HG03108 (cell line): ENCODE measurements at regions not wholly inside any gene's neighbourhood (a gene's known extent, or its start where the extent isn't known, plus 50 kb on each side); places are given as distances from the start of the nearest gene placed in this dataset.

Source experiments
- ATAC-seq: cut with Tn5 transposase; IDR thresholded peaks from one replicate; pipeline ENCODE4 v1.9.1; 2021; ENCODE audit warnings: moderate library complexity; ENCODE audit not compliant: unreplicated experiment

DNA sequence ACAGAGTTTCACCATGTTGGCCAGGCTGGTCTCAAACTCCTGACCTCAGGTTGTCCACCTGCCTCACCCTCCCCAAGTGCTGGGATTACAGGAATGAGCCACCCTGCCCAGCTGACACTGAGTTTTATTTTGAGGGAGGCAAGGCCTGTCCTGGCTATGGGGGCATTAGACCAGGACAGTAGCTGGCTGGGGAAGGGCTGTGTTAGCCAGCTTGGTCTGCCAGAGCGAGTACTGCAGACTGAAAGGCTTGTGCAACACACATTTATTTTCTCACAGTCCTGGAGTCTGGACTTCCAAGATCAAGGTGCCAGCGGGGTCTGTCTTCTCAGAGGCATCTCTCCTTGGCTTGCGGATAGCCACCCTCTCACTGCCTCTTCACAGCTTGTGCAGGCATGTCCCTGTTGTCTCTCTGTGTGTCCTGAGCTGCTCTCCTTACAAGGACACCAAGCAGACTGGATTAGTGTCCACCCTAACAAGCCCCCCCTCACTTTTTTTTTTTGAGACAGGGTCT, 59.4 kb upstream of the HAAO start:
- ATAC-seq = no peak

- no peak for ATAC-seq
Observed at GRCh38 chr2:42851186-42851585, 58.8 kb upstream of the HAAO start.

- no peak for ATAC-seq
Observed at GRCh38 chr2:42850016-42850805, 57.8 kb upstream of the HAAO start.

GRCh38 chr2:42849311-42849710, 56.9 kb upstream of the HAAO start:
- ATAC-seq = no peak

GRCh38 chr2:42848726-42849290, 56.4 kb upstream of the HAAO start:
- no peak for ATAC-seq

DNA sequence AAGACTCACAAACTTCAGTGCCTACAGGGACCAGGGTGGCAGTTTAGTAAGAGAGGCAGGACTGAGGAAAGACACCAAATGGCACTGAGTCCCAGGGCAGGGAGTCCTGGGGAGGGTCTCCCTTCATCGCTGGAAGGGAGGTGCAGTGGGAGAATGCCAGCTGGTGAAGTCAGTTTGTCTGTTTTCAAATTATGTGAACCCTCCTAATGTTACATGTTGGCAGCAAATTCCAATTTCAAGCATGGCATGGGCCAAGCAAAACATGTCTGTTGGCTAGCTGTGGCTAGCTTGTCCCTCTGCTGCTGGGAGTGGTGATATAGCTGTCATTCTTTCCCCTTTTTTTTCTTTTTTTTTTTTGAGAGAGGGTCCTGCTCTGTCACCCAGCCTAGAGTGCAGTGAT, 55.9 kb upstream of the HAAO start:
- ATAC-seq = no peak

DNA sequence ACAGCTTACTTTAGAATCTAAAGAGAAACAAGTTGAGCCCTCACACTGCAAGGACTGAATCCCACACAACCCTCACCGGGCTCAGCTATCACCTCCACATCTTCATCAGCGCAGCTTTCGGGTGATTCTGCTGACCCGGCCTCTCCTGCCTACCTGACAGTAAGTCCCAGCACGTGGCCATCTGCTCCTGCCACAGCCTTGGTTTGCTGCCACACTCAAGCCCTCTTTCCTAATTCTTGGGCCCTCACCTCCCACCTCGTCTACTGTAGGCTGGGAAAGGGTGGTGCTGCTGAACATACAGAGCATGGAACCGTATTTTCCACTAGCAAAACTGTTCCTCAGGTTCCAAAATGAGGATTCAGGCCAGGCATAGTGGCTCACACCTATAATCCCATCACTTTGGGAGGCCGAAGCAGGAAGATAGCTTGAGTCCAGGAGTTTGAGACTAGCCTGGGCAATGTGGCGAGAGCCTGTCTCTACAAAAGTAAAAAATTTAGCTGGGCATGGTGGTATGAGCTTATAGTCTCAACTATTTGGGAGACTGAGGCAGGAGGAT, 55.3 kb upstream of the HAAO start:
- no peak for ATAC-seq

GRCh38 chr2:42846932-42847595, 54.7 kb upstream of the HAAO start:
- no peak for ATAC-seq

DNA sequence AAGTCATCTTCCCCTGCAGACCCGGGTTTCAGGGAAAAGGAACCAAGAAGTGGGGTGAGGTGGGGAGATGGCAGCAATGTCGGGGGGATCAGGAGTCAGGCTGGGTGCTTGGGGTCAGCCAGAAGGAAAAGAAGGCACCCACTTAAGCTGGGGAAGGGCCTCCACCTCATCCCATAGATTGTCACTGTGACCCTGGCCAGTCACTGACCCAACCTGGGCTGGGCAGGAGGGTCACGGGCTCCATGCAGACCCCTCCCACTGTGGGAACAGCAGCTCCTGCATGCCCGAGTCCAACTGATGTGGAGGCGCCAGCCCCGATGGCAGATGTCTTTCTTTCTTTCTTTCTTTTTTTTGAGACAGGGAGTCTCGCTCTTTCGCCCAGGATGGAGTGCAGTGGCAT, 53.6 kb upstream of the HAAO start:
- no peak for ATAC-seq

DNA sequence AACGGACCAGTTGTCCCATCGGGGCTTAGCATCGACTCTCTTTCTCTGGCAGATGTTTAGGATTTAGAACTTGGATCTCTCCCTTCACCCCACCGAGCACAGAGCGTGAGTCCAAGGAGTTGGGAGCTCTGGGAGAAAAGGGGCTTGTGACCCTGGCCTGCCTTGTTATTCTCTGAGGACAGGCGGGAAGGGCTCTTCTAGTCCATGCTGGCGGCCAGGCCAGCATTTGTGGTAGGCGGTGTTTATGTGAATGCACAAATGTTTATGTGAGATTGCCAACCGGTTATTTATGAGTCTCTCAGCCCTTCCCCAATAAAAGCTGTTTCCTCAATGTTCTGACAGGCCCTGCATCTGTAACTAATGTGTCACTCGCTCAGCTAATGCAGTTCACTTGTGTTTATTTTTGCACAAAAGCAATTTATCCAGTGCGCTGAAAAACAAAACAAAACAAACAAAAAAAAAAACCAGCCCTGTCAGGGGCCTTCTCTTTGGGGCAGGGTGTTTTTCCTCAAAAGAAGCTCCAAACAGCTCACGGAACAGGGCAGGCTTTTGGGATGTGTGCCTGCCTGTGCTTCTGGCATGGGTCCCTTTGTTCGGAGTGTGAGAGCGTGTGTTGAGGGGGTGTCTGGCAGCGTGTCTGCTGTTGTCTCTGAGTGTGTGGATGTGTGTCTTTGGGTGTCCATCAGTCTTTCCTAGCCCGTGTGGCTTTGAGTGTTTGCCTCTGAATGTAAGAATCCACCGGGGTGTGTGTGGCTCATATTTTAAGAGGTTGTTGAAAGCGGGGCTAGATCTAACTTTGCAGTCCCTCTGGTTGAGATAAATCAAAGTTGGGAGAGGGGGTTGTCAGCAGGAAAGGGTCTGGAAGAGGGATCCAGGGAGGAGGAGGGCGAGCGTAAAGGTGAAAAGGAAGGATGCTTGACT, 52.8 kb upstream of the HAAO start:
- ATAC-seq = no peak

DNA sequence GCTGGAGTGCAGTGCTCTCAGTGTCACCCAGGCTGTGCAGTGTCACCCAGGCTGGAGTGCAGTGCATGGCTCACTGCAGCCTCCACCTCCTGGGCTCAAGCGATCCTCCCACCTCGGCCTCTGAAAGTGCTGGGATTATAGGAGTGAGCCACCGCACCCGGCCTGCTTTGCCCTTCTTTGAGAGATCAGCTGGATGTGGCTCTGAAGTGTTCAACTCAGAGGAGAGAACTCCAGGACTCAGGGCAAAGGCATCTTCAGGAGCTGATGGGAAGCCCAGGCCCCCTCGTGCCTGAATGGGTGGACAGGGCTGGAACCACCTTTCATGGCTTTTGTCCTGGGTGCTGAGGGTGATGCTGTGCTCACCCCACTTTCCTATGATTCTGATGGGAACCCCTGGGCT, 52.0 kb upstream of the HAAO start:
- no peak for ATAC-seq

GRCh38 chr2:42843611-42844010, 51.2 kb upstream of the HAAO start:
- no peak for ATAC-seq

- ATAC-seq = no peak
Observed at GRCh38 chr2:42843131-42843530, 50.7 kb upstream of the HAAO start.

DNA sequence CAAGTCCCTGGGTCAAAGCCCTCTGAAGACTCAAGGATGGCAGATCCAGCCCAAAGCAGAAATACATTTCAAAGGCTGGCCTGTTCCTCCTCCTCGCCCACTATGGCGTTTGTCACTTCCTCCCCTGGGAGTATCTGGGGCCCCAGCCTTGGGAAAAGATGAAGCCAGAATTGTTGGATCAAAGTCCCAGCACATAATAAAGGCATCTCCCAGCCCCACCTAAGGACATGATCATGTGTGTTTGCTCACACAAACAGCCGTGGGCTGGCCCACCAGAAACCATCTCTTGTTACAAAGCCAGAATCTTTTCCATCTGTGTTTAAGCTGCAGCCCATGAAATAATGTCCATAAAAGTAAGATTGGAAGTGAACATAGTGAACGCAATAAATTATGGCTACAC, 50.1 kb upstream of the HAAO start:
- ATAC-seq = no peak
